Stomach (tissue), 4 donors: ENCODE measurements at regions not wholly inside any gene's neighbourhood (a gene's known extent, or its start where the extent isn't known, plus 50 kb on each side); places are given as distances from the start of the nearest gene placed in this dataset.

Experiments used
- POLR2A ChIP-seq, 4 donors: fragments of 450-650 bp; IDR thresholded peaks; one replicate each; pipeline ENCODE4 v1.6.1; 2016; ENCODE audit warnings: antibody characterized with exemption in 4 of 4, control low read depth in 2 of 4, mild to moderate bottlenecking in 1 of 4, moderate library complexity in 1 of 4
- TF ChIP-seq, protein P1 (sequence below), 7 experiments: fragments of 450-650 bp in 4 of 7; fragments of 200-600 bp in 3 of 7; sonication (generic) in 3 of 7; IDR thresholded peaks; one replicate each; pipeline ENCODE4 v1.5.1; 2016 to 2019; ENCODE audit warnings: antibody characterized with exemption in 7 of 7, control low read depth in 2 of 7, mild to moderate bottlenecking in 1 of 7

DNA sequence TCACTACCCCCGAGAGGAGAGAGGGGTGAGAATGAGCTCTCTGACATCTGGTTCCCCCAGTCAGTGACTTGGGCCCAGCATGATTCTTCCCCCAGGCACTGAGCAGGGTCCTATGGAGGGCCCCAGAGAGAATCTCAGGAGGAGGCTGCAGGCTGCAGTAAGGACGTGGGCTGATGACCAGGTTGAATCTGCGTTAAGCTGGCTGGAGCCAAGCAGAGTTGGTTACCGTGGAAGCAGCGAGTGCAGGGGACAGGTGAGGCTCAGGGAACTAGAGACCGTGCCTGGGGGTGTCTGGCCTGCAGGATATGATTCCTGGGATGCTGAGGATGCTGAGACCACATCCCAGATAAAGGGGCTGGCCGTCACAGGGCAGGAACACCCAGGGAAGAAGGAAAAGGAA is 314.3 kb upstream of the IRX1 start:
- TF ChIP-seq POLR2A (IDR thresholded peaks at IDR 0.05), result no peak
- TF ChIP-seq, protein P1, sequence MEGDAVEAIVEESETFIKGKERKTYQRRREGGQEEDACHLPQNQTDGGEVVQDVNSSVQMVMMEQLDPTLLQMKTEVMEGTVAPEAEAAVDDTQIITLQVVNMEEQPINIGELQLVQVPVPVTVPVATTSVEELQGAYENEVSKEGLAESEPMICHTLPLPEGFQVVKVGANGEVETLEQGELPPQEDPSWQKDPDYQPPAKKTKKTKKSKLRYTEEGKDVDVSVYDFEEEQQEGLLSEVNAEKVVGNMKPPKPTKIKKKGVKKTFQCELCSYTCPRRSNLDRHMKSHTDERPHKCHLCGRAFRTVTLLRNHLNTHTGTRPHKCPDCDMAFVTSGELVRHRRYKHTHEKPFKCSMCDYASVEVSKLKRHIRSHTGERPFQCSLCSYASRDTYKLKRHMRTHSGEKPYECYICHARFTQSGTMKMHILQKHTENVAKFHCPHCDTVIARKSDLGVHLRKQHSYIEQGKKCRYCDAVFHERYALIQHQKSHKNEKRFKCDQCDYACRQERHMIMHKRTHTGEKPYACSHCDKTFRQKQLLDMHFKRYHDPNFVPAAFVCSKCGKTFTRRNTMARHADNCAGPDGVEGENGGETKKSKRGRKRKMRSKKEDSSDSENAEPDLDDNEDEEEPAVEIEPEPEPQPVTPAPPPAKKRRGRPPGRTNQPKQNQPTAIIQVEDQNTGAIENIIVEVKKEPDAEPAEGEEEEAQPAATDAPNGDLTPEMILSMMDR (IDR thresholded peaks at IDR 0.05), result no peak
